ENCODE measurements at regions not wholly inside any gene's neighbourhood (a gene's known extent, or its start where the extent isn't known, plus 50 kb on each side); places are given as distances from the start of the nearest gene placed in this dataset.

DNA sequence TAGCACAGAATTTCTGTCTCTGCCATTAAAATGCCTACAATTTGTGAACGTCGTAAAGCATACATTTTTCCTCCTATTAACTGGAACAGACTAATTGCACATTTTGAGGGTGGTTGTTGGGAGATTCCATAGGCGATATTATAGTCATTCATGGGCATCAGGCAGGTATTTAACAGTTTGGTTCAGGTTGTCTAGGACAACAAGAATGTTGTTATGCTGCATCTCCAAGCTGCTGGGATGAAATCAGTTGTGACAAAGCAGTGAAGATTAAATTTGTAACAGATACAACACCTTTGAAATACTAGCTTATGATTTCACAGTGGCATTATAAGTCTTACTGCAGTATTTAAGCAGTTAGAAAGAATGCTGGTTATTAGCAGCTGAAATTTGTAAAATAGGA, 339.7 kb upstream of the PITX2 start:
- TF ChIP-seq, protein P1, sequence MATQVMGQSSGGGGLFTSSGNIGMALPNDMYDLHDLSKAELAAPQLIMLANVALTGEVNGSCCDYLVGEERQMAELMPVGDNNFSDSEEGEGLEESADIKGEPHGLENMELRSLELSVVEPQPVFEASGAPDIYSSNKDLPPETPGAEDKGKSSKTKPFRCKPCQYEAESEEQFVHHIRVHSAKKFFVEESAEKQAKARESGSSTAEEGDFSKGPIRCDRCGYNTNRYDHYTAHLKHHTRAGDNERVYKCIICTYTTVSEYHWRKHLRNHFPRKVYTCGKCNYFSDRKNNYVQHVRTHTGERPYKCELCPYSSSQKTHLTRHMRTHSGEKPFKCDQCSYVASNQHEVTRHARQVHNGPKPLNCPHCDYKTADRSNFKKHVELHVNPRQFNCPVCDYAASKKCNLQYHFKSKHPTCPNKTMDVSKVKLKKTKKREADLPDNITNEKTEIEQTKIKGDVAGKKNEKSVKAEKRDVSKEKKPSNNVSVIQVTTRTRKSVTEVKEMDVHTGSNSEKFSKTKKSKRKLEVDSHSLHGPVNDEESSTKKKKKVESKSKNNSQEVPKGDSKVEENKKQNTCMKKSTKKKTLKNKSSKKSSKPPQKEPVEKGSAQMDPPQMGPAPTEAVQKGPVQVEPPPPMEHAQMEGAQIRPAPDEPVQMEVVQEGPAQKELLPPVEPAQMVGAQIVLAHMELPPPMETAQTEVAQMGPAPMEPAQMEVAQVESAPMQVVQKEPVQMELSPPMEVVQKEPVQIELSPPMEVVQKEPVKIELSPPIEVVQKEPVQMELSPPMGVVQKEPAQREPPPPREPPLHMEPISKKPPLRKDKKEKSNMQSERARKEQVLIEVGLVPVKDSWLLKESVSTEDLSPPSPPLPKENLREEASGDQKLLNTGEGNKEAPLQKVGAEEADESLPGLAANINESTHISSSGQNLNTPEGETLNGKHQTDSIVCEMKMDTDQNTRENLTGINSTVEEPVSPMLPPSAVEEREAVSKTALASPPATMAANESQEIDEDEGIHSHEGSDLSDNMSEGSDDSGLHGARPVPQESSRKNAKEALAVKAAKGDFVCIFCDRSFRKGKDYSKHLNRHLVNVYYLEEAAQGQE (IDR thresholded peaks at IDR 0.05; ENCODE audit: low read depth), result no peak
- TF ChIP-seq TCF12 (IDR thresholded peaks at IDR 0.05; ENCODE audit: low read depth) (no peak), NFIC (IDR thresholded peaks at IDR 0.05) (no peak), RAD21 (IDR thresholded peaks at IDR 0.05; ENCODE audit: low read depth) (no peak), EGR1 (IDR thresholded peaks at IDR 0.05) (no peak), CREB1 (IDR thresholded peaks at IDR 0.05; ENCODE audit: low read depth) (no peak), TEAD4 (IDR thresholded peaks at IDR 0.05) (no peak), TAF1 (IDR thresholded peaks at IDR 0.05; ENCODE audit: low read depth) (no peak), EP300 (IDR thresholded peaks at IDR 0.05; ENCODE audit: borderline replicate concordance) (no peak), ZBTB7A (IDR thresholded peaks at IDR 0.05; ENCODE audit: low read depth) (no peak), FOXM1 (IDR thresholded peaks at IDR 0.05; ENCODE audit: borderline replicate concordance, low read depth) (no peak), YY1 (IDR thresholded peaks at IDR 0.05; ENCODE audit: low read depth) (no peak), CEBPB (IDR thresholded peaks at IDR 0.05) (no peak)
- TF ChIP-seq, protein P2, sequence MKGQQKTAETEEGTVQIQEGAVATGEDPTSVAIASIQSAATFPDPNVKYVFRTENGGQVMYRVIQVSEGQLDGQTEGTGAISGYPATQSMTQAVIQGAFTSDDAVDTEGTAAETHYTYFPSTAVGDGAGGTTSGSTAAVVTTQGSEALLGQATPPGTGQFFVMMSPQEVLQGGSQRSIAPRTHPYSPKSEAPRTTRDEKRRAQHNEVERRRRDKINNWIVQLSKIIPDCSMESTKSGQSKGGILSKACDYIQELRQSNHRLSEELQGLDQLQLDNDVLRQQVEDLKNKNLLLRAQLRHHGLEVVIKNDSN (IDR thresholded peaks at IDR 0.05), result no peak
- TF ChIP-seq, protein P3, sequence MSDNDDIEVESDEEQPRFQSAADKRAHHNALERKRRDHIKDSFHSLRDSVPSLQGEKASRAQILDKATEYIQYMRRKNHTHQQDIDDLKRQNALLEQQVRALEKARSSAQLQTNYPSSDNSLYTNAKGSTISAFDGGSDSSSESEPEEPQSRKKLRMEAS (IDR thresholded peaks at IDR 0.05), result no peak

DNA sequence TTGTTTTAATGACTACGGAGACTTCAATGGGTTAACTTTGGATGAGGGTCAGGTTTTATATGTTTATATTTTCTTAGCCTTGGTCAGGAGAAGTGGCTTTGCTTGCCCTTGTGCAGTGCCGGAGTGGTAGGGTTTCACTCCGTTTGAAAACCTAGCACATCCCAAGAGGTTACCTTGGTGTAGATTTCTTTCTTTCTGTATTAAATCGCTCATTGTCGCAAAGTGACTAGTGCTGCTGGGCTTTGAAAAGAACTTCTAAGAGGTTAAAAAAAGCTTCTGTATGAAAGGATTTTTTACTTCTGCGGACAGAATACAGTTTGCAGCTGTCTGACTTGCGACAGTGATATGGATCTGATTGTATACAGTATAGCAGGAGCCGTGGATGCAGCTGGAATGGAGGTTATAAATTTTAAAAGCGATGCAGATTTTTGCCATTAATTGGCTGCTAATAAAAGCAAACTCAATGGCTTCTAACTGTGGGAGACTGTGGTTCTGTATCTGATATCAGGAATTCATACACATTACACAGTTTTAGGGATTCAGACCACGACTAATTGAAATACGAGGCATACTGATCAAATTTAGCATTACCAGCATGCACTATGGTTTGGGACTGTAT, 340.9 kb upstream of the PITX2 start:
- TF ChIP-seq RAD21 (IDR thresholded peaks at IDR 0.05; ENCODE audit: low read depth) (no peak), EP300 (IDR thresholded peaks at IDR 0.05; ENCODE audit: borderline replicate concordance) (no peak), ZBTB7A (IDR thresholded peaks at IDR 0.05; ENCODE audit: low read depth) (no peak), TCF12 (IDR thresholded peaks at IDR 0.05; ENCODE audit: low read depth) (no peak), CREB1 (IDR thresholded peaks at IDR 0.05; ENCODE audit: low read depth) (no peak), YY1 (IDR thresholded peaks at IDR 0.05; ENCODE audit: low read depth) (no peak), NFIC (IDR thresholded peaks at IDR 0.05) (no peak), TEAD4 (IDR thresholded peaks at IDR 0.05) (no peak), CEBPB (IDR thresholded peaks at IDR 0.05) (no peak), FOXM1 (IDR thresholded peaks at IDR 0.05; ENCODE audit: borderline replicate concordance, low read depth) (no peak), TAF1 (IDR thresholded peaks at IDR 0.05; ENCODE audit: low read depth) (no peak), EGR1 (IDR thresholded peaks at IDR 0.05) (no peak)
- TF ChIP-seq, protein P3 (IDR thresholded peaks at IDR 0.05), result no peak
- TF ChIP-seq, protein P1 (IDR thresholded peaks at IDR 0.05; ENCODE audit: low read depth), result no peak
- TF ChIP-seq, protein P2 (IDR thresholded peaks at IDR 0.05), result no peak

DNA sequence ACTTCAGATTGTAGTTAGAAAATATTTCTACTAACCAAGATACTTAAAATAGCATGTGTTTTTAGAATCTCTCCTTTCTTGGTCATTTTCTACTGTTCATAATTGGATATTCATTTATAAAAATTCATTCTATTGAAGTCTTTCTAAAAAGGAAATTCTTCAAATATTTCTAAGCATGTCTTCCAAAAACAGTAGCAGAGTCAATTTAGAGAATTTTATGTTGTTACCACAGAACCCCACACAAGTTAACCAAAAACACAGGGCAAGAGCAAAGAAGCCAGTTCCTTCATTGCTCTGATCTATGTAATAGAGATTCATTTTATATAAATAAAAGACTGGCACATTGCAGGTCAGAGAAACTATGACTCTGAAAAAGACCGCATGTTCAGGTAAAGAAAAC, 345.1 kb upstream of the PITX2 start:
- TF ChIP-seq EGR1 (IDR thresholded peaks at IDR 0.05) (no peak), TAF1 (IDR thresholded peaks at IDR 0.05; ENCODE audit: low read depth) (no peak), FOXM1 (IDR thresholded peaks at IDR 0.05; ENCODE audit: borderline replicate concordance, low read depth) (no peak), YY1 (IDR thresholded peaks at IDR 0.05; ENCODE audit: low read depth) (no peak)
- TF ChIP-seq, protein P1 (IDR thresholded peaks at IDR 0.05; ENCODE audit: low read depth), result no peak
- TF ChIP-seq, protein P3 (IDR thresholded peaks at IDR 0.05), result no peak

DNA sequence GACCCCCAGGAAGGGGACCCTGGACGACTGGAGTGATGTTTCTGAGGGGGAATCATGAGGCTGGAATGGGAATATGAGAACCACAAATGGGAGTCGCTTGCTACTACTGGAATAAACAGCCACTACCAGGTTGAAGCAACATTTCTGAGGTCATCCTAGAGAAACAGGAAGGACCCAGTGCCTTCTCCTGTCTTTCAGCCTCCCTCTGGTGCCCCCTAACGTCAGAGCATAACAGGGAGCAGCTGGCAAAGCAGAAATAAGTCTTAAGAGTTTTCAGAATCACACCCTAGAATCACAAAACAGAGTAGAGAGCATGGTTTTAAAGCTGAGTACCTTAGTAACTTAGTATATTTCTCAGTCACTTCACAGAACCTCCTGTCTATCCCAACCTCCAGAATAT, 347.8 kb upstream of the PITX2 start:
- no peak for TF ChIP-seq TEAD4 (IDR thresholded peaks at IDR 0.05)
- TF ChIP-seq RAD21 (IDR thresholded peaks at IDR 0.05; ENCODE audit: low read depth), result peak; percentile 67

All from Ishikawa (cell line).